PC-3 (cell line): ENCODE measurements at regions not wholly inside any gene's neighbourhood (a gene's known extent, or its start where the extent isn't known, plus 50 kb on each side); places are given as distances from the start of the nearest gene placed in this dataset.

ENCODE experiments used
- ATAC-seq: fragments of 200-7000 bp; cut with Tn5 transposase; 2 replicates; pipeline ENCODE4 v1.9.1; 2020; ENCODE audit warnings: mild to moderate bottlenecking, moderate library complexity
- BruUV-seq: library from RNA; stranded (reverse); fragments of 400-500 nt; replicated peaks from 2 replicates; lab custom pipeline; 2021; lab: Mats Ljungman, UMichigan
- CTCF ChIA-PET: fragments of 300-600 bp; sonication (Branson Sonifier 250); formaldehyde crosslinking; loops from one replicate; lab custom pipeline; 2022; ENCODE audit warnings: antibody characterized with exemption; lab: Charles Lee
- POLR2A ChIA-PET: fragments of 300-600 bp; sonication (Branson Sonifier 250); formaldehyde crosslinking; loops from one replicate; lab custom pipeline; 2022; ENCODE audit warnings: antibody characterized with exemption; ENCODE audit not compliant: unreplicated experiment; lab: Charles Lee
- DNase-seq: peaks from one replicate; pipeline ENCODE4 v3.0.0-alpha.2; 2015
- H2AFZ ChIP-seq: fragments of 300-600 bp; sonication (generic); 2 replicates; pipeline ENCODE4 v1.6.0; 2016; ENCODE audit warnings: antibody characterized with exemption, low read length
- H3F3A ChIP-seq: fragments of 300-600 bp; sonication (generic); one replicate; pipeline ENCODE4 v1.6.0; 2017; ENCODE audit warnings: antibody characterized with exemption, low read length, control low read depth, mild to moderate bottlenecking; ENCODE audit not compliant: unreplicated experiment
- H3K27ac ChIP-seq: fragments of 300-600 bp; sonication (generic); 2 replicates; pipeline ENCODE4 v1.5.1; 2016; ENCODE audit warnings: mild to moderate bottlenecking, low read length
- H3K27me3 ChIP-seq: fragments of 300-600 bp; sonication (generic); 2 replicates; pipeline ENCODE4 v1.6.1; 2016; ENCODE audit warnings: low read length, mixed read lengths
- H3K36me3 ChIP-seq: fragments of 300-600 bp; sonication (generic); 2 replicates; pipeline ENCODE4 v1.6.1; 2016; ENCODE audit warnings: low read depth, mixed run types, low read length, mixed read lengths
- H3K4me1 ChIP-seq: fragments of 300-600 bp; sonication (generic); 2 replicates; pipeline ENCODE4 v1.5.1; 2016; ENCODE audit warnings: low read length; ENCODE audit not compliant: insufficient read depth
- H3K4me2 ChIP-seq: fragments of 300-600 bp; sonication (generic); 2 replicates; pipeline ENCODE4 v1.6.0; 2016; ENCODE audit warnings: low read length
- H3K4me3 ChIP-seq: fragments of 300-600 bp; sonication (generic); 2 replicates; pipeline ENCODE4 v1.5.1; 2016; ENCODE audit warnings: mild to moderate bottlenecking, low read length, mixed read lengths
- H3K79me2 ChIP-seq: fragments of 300-600 bp; sonication (generic); 2 replicates; pipeline ENCODE4 v1.6.1; 2017; ENCODE audit warnings: low read length, mixed read lengths
- H3K9ac ChIP-seq: fragments of 300-600 bp; sonication (generic); 2 replicates; pipeline ENCODE4 v1.6.0; 2016; ENCODE audit warnings: mild to moderate bottlenecking, low read length
- H3K9me2 ChIP-seq: fragments of 300-600 bp; sonication (generic); replicated peaks from 2 replicates; pipeline ENCODE4 v1.6.1; 2016; ENCODE audit warnings: mixed run types, low read length, mixed read lengths
- H3K9me3 ChIP-seq: fragments of 300-600 bp; sonication (generic); 2 replicates; pipeline ENCODE4 v1.6.1; 2016; ENCODE audit warnings: low read length, mixed read lengths
- H4K20me1 ChIP-seq: fragments of 300-600 bp; sonication (generic); 2 replicates; pipeline ENCODE4 v1.6.1; 2016; ENCODE audit warnings: low read length, mixed read lengths
- CTCF ChIP-seq: fragments of 300-600 bp; sonication (generic); conservative IDR thresholded peaks from 2 replicates; pipeline ENCODE4 v1.5.1; 2017; ENCODE audit warnings: antibody characterized with exemption, low read depth, mild to moderate bottlenecking, low read length
- EZH2 ChIP-seq: fragments of 300-600 bp; sonication (generic); IDR thresholded peaks from one replicate; pipeline ENCODE4 v1.6.1; 2017; ENCODE audit warnings: antibody characterized with exemption, mild to moderate bottlenecking, low read length; ENCODE audit not compliant: unreplicated experiment
- EZH2phosphoT487 ChIP-seq: fragments of 300-600 bp; sonication (generic); IDR thresholded peaks from 2 replicates; pipeline ENCODE4 v1.6.1; 2018; ENCODE audit warnings: mild to moderate bottlenecking, antibody characterized with exemption, low read length, borderline replicate concordance
- intact Hi-C: fragments of 100-400 bp; cut with micrococcal nuclease; formaldehyde crosslinking; loops from 2 replicates; pipeline ENCODE4 v1.9.0; 2023

- Histone ChIP-seq H3K27ac (no peak overlapping the region), H3K4me1 (no peaks in the 10 kb centered on the region), H3K27me3 (peaks cover 58% of the 10 kb centered on the region), H3K9ac (no peak overlapping the region), H3K9me2 (no peaks in the 10 kb centered on the region), H3K79me2 (no peaks in the 10 kb centered on the region), H3F3A (no peaks in the 10 kb centered on the region), H4K20me1 (no peaks in the 10 kb centered on the region), H3K36me3 (no peaks in the 10 kb centered on the region), H3K4me3 (peak overlapping the region; percentile 50), H3K4me2 (peak overlapping the region; percentile 70), H3K9me3 (no peaks in the 10 kb centered on the region), H2AFZ (peak overlapping the region; percentile 45)
- ATAC-seq (peak; percentile 38), DNase-seq (peak; percentile 19)
- BruUV-seq, result no TSS peak
- POLR2A ChIA-PET, result no interaction called here
- no peak for TF ChIP-seq CTCF
- TF ChIP-seq EZH2, result peak; percentile 66
- 0 out of 2 replicates have a peak, but pooled peaks have one; percentile 11 for TF ChIP-seq EZH2phosphoT487
- intact Hi-C loops, result no loop called here
- CTCF ChIA-PET, result no interaction called here
Observed at GRCh38 chr4:82044141-82044993, 329.4 kb downstream of the HNRNPD start.

GRCh38 chr4:82043809-82044137 lies 330.0 kb downstream of the HNRNPD start:
- H3K27ac ChIP-seq, result no peak overlapping the region
- CTCF ChIA-PET, result no interaction called here
- no peak overlapping the region for H3K4me3 ChIP-seq

More at GRCh38 chr4:82043809-82044137, 330.0 kb downstream of the HNRNPD start:
- Histone ChIP-seq H4K20me1 (no peaks in the 10 kb centered on the region), H2AFZ (no peak overlapping the region), H3K9me3 (no peaks in the 10 kb centered on the region), H3K36me3 (no peaks in the 10 kb centered on the region), H3K9me2 (no peaks in the 10 kb centered on the region), H3K27me3 (peaks cover 58% of the 10 kb centered on the region), H3K4me1 (no peaks in the 10 kb centered on the region), H3K4me2 (no peak overlapping the region), H3K9ac (no peak overlapping the region), H3K79me2 (no peaks in the 10 kb centered on the region), H3F3A (no peaks in the 10 kb centered on the region)
- intact Hi-C loops, result no loop called here
- DNase-seq (no peak), ATAC-seq (no peak)
- POLR2A ChIA-PET, result no interaction called here
- TF ChIP-seq CTCF, result no peak
- no peak for TF ChIP-seq EZH2phosphoT487
- no peak for TF ChIP-seq EZH2
- BruUV-seq, result no TSS peak
